ENCODE measurements at regions not wholly inside any gene's neighbourhood (a gene's known extent, or its start where the extent isn't known, plus 50 kb on each side); places are given as distances from the start of the nearest gene placed in this dataset.

GRCh38 chr2:149720615-149721014, 133.0 kb upstream of the MMADHC start:
- no peak overlapping the region for H3K4me3 ChIP-seq
- no peaks in the 10 kb centered on the region for H4K20me1 ChIP-seq
- H3K36me3 ChIP-seq: no peaks in the 10 kb centered on the region
- no peak overlapping the region for H3K4me2 ChIP-seq
- TF ChIP-seq Cebpa-rat (IDR thresholded peaks at IDR 0.05): no peak
- H3K9me3 ChIP-seq (replicated peaks in 1 of 11): no peaks in the 10 kb centered on the region
- H3K27me3 ChIP-seq: no peaks in the 10 kb centered on the region
- H3K9ac ChIP-seq: no peak overlapping the region
- no peak overlapping the region for H3K27ac ChIP-seq
- H3K4me1 ChIP-seq: no peaks in the 10 kb centered on the region

- Histone ChIP-seq H3K36me3 (no peaks in the 10 kb centered on the region), H3K4me1 (no peaks in the 10 kb centered on the region)
These were observed 132.1 kb upstream of the MMADHC start for GRCh38 chr2:149719695-149720094.

GRCh38 chr2:149716687-149717086, 129.1 kb upstream of the MMADHC start:
- Histone ChIP-seq H3K4me3 (no peak overlapping the region), H3K9me3 (replicated peaks in 1 of 11) (no peaks in the 10 kb centered on the region), H3K27ac (no peak overlapping the region), H3K4me2 (no peak overlapping the region), H3K9ac (no peak overlapping the region), H4K20me1 (no peaks in the 10 kb centered on the region), H3K36me3 (no peaks in the 10 kb centered on the region), H3K4me1 (no peaks in the 10 kb centered on the region), H3K27me3 (no peaks in the 10 kb centered on the region)
- TF ChIP-seq Cebpa-rat (IDR thresholded peaks at IDR 0.05): no peak

More at GRCh38 chr2:149719695-149720094, 132.1 kb upstream of the MMADHC start:
- no peaks in the 10 kb centered on the region for H4K20me1 ChIP-seq
- H3K4me3 ChIP-seq: no peak overlapping the region
- H3K9ac ChIP-seq: no peak overlapping the region
- H3K4me2 ChIP-seq: no peak overlapping the region
- no peaks in the 10 kb centered on the region for H3K27me3 ChIP-seq
- H3K27ac ChIP-seq: no peak overlapping the region
- no peaks in the 10 kb centered on the region for H3K9me3 ChIP-seq (replicated peaks in 1 of 11)
- no peak for TF ChIP-seq Cebpa-rat (IDR thresholded peaks at IDR 0.05)

GRCh38 chr2:149715894-149716293, 128.3 kb upstream of the MMADHC start:
- Histone ChIP-seq H3K27ac (no peak overlapping the region), H3K27me3 (no peaks in the 10 kb centered on the region)
- TF ChIP-seq Cebpa-rat (IDR thresholded peaks at IDR 0.05): no peak

GRCh38 chr2:149715005-149715592, 127.5 kb upstream of the MMADHC start:
- TF ChIP-seq Cebpa-rat (IDR thresholded peaks at IDR 0.05): no peak
- no peaks in the 10 kb centered on the region for H3K36me3 ChIP-seq
- no peak overlapping the region for H3K4me2 ChIP-seq
- H3K4me3 ChIP-seq: no peak overlapping the region
- H3K27me3 ChIP-seq: no peaks in the 10 kb centered on the region
- H3K27ac ChIP-seq: no peak overlapping the region
- no peaks in the 10 kb centered on the region for H3K4me1 ChIP-seq
- no peak overlapping the region for H3K9ac ChIP-seq
- no peaks in the 10 kb centered on the region for H4K20me1 ChIP-seq
- no peaks in the 10 kb centered on the region for H3K9me3 ChIP-seq (replicated peaks in 1 of 11)

More at GRCh38 chr2:149715894-149716293, 128.3 kb upstream of the MMADHC start:
- no peak overlapping the region for H3K4me3 ChIP-seq
- no peaks in the 10 kb centered on the region for H3K4me1 ChIP-seq
- H4K20me1 ChIP-seq: no peaks in the 10 kb centered on the region
- H3K9me3 ChIP-seq (replicated peaks in 1 of 11): no peaks in the 10 kb centered on the region
- no peak overlapping the region for H3K9ac ChIP-seq
- H3K4me2 ChIP-seq: no peak overlapping the region
- H3K36me3 ChIP-seq: no peaks in the 10 kb centered on the region

GRCh38 chr2:149709496-149710263, 122.1 kb upstream of the MMADHC start:
- Histone ChIP-seq H3K4me3 (no peak overlapping the region), H3K4me1 (no peaks in the 10 kb centered on the region), H4K20me1 (no peaks in the 10 kb centered on the region), H3K4me2 (no peak overlapping the region), H3K9ac (no peak overlapping the region), H3K27me3 (no peaks in the 10 kb centered on the region), H3K9me3 (replicated peaks in 1 of 11) (peaks cover 0 to 8% (median 0%) of the 10 kb centered on the region in 11 experiments; a peak in 4 of 22 replicates), H3K36me3 (no peaks in the 10 kb centered on the region), H3K27ac (no peak overlapping the region)
- TF ChIP-seq Cebpa-rat (IDR thresholded peaks at IDR 0.05): no peak

- Histone ChIP-seq H3K36me3 (no peaks in the 10 kb centered on the region), H3K27me3 (no peaks in the 10 kb centered on the region), H3K4me1 (no peaks in the 10 kb centered on the region), H3K9me3 (replicated peaks in 1 of 11) (peaks cover 0 to 8% (median 0%) of the 10 kb centered on the region in 11 experiments; a peak in 4 of 22 replicates), H3K9ac (no peak overlapping the region), H3K27ac (no peak overlapping the region), H3K4me2 (no peak overlapping the region), H3K4me3 (no peak overlapping the region), H4K20me1 (no peaks in the 10 kb centered on the region)
- no peak for TF ChIP-seq Cebpa-rat (IDR thresholded peaks at IDR 0.05)
These were observed 115.7 kb upstream of the MMADHC start for GRCh38 chr2:149703281-149703680.

- no peaks in the 10 kb centered on the region for H3K36me3 ChIP-seq
- H3K4me2 ChIP-seq: no peak overlapping the region
- H3K27ac ChIP-seq: no peak overlapping the region
- TF ChIP-seq Cebpa-rat (IDR thresholded peaks at IDR 0.05): no peak
- H3K9me3 ChIP-seq (replicated peaks in 1 of 11): peaks cover 0 to 8% (median 0%) of the 10 kb centered on the region in 11 experiments; a peak in 4 of 22 replicates
- no peak overlapping the region for H3K4me3 ChIP-seq
- H4K20me1 ChIP-seq: no peaks in the 10 kb centered on the region
- H3K9ac ChIP-seq: no peak overlapping the region
- H3K4me1 ChIP-seq: no peaks in the 10 kb centered on the region
- H3K27me3 ChIP-seq: no peaks in the 10 kb centered on the region
These were observed 115.0 kb upstream of the MMADHC start for GRCh38 chr2:149702571-149702970.

GRCh38 chr2:149701241-149701640, 113.7 kb upstream of the MMADHC start:
- H3K4me2 ChIP-seq: no peak overlapping the region
- H3K4me3 ChIP-seq: no peak overlapping the region
- no peaks in the 10 kb centered on the region for H4K20me1 ChIP-seq
- no peak for TF ChIP-seq Cebpa-rat (IDR thresholded peaks at IDR 0.05)
- no peaks in the 10 kb centered on the region for H3K36me3 ChIP-seq
- H3K9ac ChIP-seq: no peak overlapping the region
- H3K27me3 ChIP-seq: no peaks in the 10 kb centered on the region
- H3K27ac ChIP-seq: no peak overlapping the region
- no peaks in the 10 kb centered on the region for H3K4me1 ChIP-seq
- H3K9me3 ChIP-seq (replicated peaks in 1 of 11): peaks cover 0 to 2% (median 0%) of the 10 kb centered on the region in 11 experiments; a peak in 3 of 22 replicates

GRCh38 chr2:149692961-149693396, 105.4 kb upstream of the MMADHC start:
- no peak overlapping the region for H3K4me3 ChIP-seq
- no peak for TF ChIP-seq Cebpa-rat (IDR thresholded peaks at IDR 0.05)
- no peak overlapping the region for H3K9ac ChIP-seq
- H3K4me2 ChIP-seq: no peak overlapping the region
- H3K4me1 ChIP-seq: no peaks in the 10 kb centered on the region
- no peaks in the 10 kb centered on the region for H3K36me3 ChIP-seq
- no peak overlapping the region for H3K27ac ChIP-seq
- no peaks in the 10 kb centered on the region for H3K9me3 ChIP-seq (replicated peaks in 1 of 11)
- H4K20me1 ChIP-seq: no peaks in the 10 kb centered on the region
- H3K27me3 ChIP-seq: no peaks in the 10 kb centered on the region
